ENCODE measurements at regions not wholly inside any gene's neighbourhood (a gene's known extent, or its start where the extent isn't known, plus 50 kb on each side); places are given as distances from the start of the nearest gene placed in this dataset.
"Not testable (repeated sequence)": the region's sequence is repeated elsewhere in the genome, so short reads cannot be mapped to it uniquely, and the experiment has no call there.

DNA sequence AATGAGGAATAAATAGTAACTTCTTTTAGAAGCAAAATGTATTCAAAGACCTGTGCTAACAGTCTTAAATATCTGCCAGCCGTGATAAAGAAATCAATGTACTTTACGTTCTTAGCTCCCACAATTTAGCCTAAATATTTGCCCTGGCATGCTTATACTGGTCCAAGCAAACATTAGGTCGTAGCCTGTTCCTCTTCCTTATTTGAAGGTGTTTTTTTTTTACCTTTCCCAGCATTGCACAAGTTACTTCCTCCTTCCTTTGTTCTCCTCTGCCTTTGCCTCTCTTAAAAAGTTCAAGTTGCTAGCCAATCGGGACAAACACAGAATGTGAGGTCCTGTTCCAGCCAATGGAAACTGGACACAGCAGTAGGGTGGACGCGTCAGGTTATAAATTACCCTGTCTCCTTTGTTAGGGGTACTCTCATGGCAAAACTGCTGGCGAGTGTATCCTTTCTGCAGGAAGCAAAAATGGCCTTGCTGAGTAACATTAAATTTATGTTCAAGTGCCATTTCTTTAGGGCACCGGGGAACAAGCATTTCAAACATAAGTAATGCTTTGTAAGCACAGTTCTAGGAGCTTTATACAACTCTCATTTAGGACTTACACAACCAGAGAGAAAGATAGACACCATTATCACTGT, 134.1 kb downstream of the RRAGC start:
- intact Hi-C loops (cut with DNase I); ATAC-seq (ENCODE audit: poor library complexity); DNase-seq: not testable (repeated sequence)

GRCh38 chr1:38724160-38725131, 135.1 kb downstream of the RRAGC start:
- intact Hi-C loops (cut with DNase I), result no loop called here
- no peak for DNase-seq
- no peak for ATAC-seq (ENCODE audit: poor library complexity)

- DNase-seq (no peak), ATAC-seq (ENCODE audit: poor library complexity) (no peak)
- intact Hi-C loops (cut with DNase I), result no loop called here
Observed at GRCh38 chr1:38721816-38722215, 137.8 kb downstream of the RRAGC start.

DNA sequence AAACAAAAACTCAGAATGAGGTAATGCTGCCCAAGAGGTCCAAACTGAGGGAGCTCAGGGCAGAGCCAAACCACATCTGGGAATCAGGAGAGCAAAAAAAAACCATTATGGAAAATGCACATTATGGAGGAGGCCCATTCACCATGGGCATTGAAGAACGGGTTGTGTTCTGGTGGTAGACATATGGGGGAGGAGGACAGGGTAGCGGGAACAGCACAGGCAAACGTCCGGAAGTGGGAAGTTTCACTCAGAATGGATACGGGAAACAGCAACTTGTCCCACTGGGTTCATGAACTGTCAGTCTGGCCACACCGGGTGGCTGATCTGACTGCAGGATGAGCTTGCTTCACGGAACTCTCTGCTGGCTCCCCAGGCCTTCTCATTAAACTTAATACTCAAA, 139.7 kb downstream of the RRAGC start:
- no peak for DNase-seq
- no peak for ATAC-seq (ENCODE audit: poor library complexity)
- intact Hi-C loops (cut with DNase I), result no loop called here

DNA sequence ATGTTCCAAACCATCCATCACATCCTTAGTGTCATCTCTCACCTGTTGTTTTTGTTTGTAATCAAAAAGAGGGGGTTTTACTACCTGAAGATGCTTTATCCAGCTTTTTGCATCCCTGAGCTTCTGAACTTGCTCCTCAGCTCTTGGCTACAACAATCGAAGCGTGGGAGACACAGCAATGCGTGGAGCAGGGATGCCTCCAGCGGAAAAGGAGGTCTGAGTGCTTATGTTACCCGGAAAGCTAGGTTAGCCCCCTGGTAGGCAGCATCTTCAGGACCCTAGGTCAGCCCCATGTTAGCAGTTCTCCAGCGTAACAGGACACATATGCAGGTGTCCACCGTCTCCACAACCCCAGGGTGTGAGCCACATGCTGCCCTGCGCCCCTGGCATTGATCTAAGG, 141.5 kb downstream of the RRAGC start:
- intact Hi-C loops (cut with DNase I), result no loop called here
- DNase-seq (no peak), ATAC-seq (ENCODE audit: poor library complexity) (no peak)

GRCh38 chr1:38716229-38716628, 143.3 kb downstream of the RRAGC start:
- DNase-seq, result no peak
- no peak for ATAC-seq (ENCODE audit: poor library complexity)
- intact Hi-C loops (cut with DNase I), result no loop called here

GRCh38 chr1:38715415-38715814, 144.2 kb downstream of the RRAGC start:
- no peak for DNase-seq
- intact Hi-C loops (cut with DNase I), result no loop called here
- no peak for ATAC-seq (ENCODE audit: poor library complexity)

GRCh38 chr1:38712046-38712445, 147.5 kb downstream of the RRAGC start:
- ATAC-seq (ENCODE audit: poor library complexity) (no peak), DNase-seq (no peak)
- intact Hi-C loops (cut with DNase I), result no loop called here

DNA sequence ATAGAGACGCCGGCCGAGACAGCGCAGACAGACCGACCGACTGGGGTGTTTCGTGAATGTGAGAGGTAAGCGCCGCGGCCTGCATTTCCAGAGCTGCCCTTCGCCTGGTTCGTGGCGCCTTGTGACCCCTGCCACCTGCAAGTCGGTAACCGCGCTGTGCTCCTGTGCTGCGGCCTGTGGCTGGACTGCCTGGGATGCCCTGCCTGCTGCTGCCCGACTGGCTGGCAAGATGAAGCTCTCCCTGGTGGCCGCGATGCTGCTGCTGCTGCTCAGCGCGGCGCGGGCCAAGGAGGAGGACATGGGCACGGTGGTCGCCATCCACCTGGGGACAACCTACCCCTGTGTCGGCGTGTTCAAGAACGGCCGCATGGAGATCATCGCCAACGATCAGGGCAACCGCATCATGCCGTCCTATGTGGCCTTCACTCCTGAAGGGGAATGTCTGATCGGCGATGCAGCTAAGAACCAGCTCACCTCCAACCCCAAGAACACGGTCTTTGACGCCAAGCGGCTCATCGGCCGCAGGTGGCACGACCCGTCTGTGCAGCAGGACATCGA, 150.8 kb downstream of the RRAGC start:
- intact Hi-C loops (cut with DNase I), result no loop called here
- no peak for DNase-seq
- ATAC-seq (ENCODE audit: poor library complexity), result no peak

GRCh38 chr1:38701088-38701487, 158.5 kb downstream of the RRAGC start:
- intact Hi-C loops (cut with DNase I), result no loop called here
- ATAC-seq (ENCODE audit: poor library complexity) (no peak), DNase-seq (no peak)

- intact Hi-C loops (cut with DNase I), result no loop called here
- ATAC-seq (ENCODE audit: poor library complexity) (no peak), DNase-seq (no peak)
Observed at GRCh38 chr1:38700077-38700470, 159.5 kb downstream of the RRAGC start.

DNA sequence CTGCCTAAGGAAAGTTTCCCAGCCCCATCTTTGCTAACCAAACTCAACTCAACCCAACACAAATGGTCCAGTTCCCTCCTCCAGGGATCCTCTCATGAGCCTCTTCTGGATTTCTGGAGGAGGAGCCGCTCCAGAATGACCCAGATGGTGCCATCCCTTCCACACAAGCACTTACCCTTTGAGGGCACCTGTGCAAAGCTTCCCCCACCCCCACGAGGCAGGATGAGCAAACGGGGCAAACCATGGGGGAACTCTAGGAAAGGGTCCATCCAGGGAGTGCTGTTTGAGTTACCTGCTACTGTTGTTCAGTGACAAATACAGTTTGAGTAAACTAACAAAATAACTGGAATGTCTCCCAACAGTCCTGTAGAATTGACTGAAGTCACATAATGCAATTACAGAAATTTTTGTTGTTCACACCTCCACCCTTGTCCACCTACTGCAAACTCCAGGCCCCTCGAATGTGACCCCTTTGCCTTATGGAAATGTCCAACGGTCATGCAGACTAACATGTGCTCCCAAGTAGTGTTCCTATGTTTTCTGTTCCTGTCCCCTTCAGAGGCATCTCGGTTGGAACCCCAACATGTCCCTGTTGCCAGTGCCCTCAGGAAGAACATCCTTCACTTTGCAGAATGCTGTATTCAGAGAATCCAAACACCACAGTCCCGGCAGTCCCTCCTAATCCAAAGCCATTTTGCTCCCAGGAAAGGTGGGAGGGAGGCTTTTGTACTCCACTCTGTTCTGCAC, 160.1 kb downstream of the RRAGC start:
- DNase-seq (no peak), ATAC-seq (ENCODE audit: poor library complexity) (no peak)
- intact Hi-C loops (cut with DNase I), result no loop called here

- no peak for DNase-seq
- intact Hi-C loops (cut with DNase I), result no loop called here
- ATAC-seq (ENCODE audit: poor library complexity), result no peak
Observed at GRCh38 chr1:38697387-38697786, 162.2 kb downstream of the RRAGC start.

DNA sequence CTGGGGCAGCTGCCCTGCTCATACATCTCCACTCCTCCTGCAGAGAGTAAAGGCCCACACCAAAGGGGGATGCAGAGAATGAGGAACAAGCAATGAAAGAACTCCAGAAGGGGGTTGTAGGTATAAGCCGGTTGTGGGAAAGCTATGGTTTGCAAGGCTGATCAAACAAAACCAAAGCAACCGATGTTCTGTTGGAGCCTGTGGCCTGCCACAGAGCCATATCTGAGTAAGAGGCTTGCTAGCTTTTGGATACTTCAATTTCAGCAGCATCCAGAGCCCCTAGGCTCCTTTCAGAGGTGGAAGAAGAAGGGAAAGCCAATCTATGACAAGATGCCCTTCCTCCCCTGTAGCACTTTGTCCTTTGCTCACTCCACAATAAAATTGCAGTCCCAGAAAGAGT, 163.2 kb downstream of the RRAGC start:
- no peak for ATAC-seq (ENCODE audit: poor library complexity)
- DNase-seq, result no peak
- intact Hi-C loops (cut with DNase I), result no loop called here

- intact Hi-C loops (cut with DNase I), result no loop called here
- DNase-seq (no peak), ATAC-seq (ENCODE audit: poor library complexity) (no peak)
Observed at GRCh38 chr1:38693759-38694158, 165.8 kb downstream of the RRAGC start.

GRCh38 chr1:38693031-38693430, 166.5 kb downstream of the RRAGC start:
- DNase-seq, result no peak
- intact Hi-C loops (cut with DNase I), result no loop called here
- ATAC-seq (ENCODE audit: poor library complexity), result no peak

DNA sequence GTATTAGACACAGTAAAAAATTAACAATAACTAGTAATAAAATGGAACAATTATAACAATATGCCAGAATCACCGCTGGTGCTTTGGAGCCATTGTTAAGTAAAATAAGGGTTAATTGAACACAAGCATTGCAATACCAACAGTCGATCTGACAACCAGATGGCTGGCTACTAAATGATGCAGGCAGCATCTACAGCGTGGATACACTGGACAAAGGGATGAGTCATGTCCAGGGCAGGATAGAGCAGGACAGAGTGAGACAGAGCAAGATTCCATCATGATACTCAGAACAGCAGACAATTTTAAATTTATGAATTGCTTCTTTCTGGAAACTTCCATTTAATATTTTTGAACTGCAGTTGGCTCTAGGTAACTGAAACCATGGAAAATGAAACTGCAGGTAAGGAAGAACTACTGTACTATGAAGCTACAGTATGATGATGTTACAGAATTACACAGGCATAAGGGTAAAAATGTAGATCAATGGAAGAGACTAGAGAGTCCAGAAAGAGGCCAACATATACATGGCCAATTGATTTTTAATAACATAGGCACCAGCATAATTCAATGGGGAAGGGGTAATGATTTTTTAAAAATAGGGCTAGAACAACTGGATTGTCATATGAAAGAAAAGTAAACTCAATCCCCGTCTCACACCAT, 168.7 kb downstream of the RRAGC start:
- DNase-seq (no peak), ATAC-seq (ENCODE audit: poor library complexity) (no peak)
- intact Hi-C loops (cut with DNase I), result no loop called here

GRCh38 chr1:38686927-38687255, 172.7 kb downstream of the RRAGC start:
- intact Hi-C loops (cut with DNase I), result no loop called here
- DNase-seq (no peak), ATAC-seq (ENCODE audit: poor library complexity) (no peak)
